ENCODE measurements at regions not wholly inside any gene's neighbourhood (a gene's known extent, or its start where the extent isn't known, plus 50 kb on each side); places are given as distances from the start of the nearest gene placed in this dataset.

GRCh38 chr14:81709681-81710080 lies 176.0 kb upstream of the SEL1L start:
- ATAC-seq, result no peak
- no peaks in the 10 kb centered on the region for H3K36me3 Mint-ChIP-seq
- POLR2A ChIA-PET, result no interaction called here
- Histone ChIP-seq H3K27me3 (ENCODE audit: control insufficient read depth in 2 of 2, insufficient read depth in 2 of 2, low read length in 2 of 2) (no peaks in the 10 kb centered on the region), H3K4me1 (ENCODE audit: control insufficient read depth in 2 of 2, insufficient read depth in 2 of 2, low read length in 2 of 2) (no peaks in the 10 kb centered on the region), H3K36me3 (ENCODE audit: control insufficient read depth in 2 of 3, insufficient read depth in 3 of 3, low read length in 3 of 3) (no peaks in the 10 kb centered on the region), H3K27ac (ENCODE audit: low read depth, low read length) (no peak overlapping the region), H3K9me3 (ENCODE audit: control insufficient read depth in 2 of 3, low read length in 3 of 3) (no peaks in the 10 kb centered on the region), H3K4me3 (ENCODE audit: low read length) (no peak overlapping the region)
- CTCF ChIA-PET, result no interaction called here
- H3K4me3 Mint-ChIP-seq, result no peak overlapping the region
- H3K27ac Mint-ChIP-seq, result no peak overlapping the region
- H3K9me3 Mint-ChIP-seq, result peaks cover 0 to 28% (median 6%) of the 10 kb centered on the region in 11 donors
- DNase-seq, result no peak
- H3K27me3 Mint-ChIP-seq, result peaks cover 0 to 19% (median 3%) of the 10 kb centered on the region in 5 donors
- intact Hi-C loops (cut with micrococcal nuclease), result no loop called here
- no peaks in the 10 kb centered on the region for H3K4me1 Mint-ChIP-seq

DNA sequence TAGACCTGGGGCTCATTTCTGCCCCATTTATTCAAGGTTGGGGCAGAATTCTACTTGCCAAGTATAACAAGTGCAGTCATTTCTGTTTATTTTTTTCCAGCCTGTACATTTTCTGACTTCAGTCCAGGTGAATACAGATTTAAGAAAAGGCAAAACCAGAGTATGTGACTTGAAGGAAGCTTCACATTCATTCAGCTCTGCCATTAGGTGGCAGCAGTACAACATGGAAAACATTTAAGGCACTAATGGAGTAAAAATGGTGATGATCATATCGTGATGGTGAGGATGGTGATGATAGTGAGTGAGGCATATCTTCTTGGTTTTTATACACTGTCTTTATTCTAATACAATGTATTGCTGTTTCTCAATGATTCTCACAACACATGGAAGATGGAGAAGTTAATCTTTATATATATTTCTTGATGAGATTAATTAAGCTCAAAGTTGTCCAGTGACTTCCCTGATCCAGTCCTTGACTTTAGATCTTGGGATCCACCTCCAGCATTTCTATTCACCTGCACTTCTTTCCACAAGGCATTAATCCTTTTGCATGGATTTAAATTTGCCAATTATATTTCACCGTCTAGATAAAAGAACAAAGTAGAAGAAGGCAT lies 176.7 kb upstream of the SEL1L start:
- Mint-ChIP-seq H3K4me3 (no peak overlapping the region), H3K4me1 (no peaks in the 10 kb centered on the region), H3K36me3 (no peaks in the 10 kb centered on the region), H3K27me3 (peaks cover 0 to 19% (median 3%) of the 10 kb centered on the region in 5 donors), H3K9me3 (peaks cover 0 to 22% (median 6%) of the 10 kb centered on the region in 11 donors), H3K27ac (no peak overlapping the region)
- no peaks in the 10 kb centered on the region for H3K4me1 ChIP-seq (ENCODE audit: control insufficient read depth in 2 of 2, insufficient read depth in 2 of 2, low read length in 2 of 2)
- no peak overlapping the region for H3K27ac ChIP-seq (ENCODE audit: low read depth, low read length)
- no peaks in the 10 kb centered on the region for H3K36me3 ChIP-seq (ENCODE audit: control insufficient read depth in 2 of 3, insufficient read depth in 3 of 3, low read length in 3 of 3)
- ChIA-PET POLR2A (interaction anchor here (0.6 kb wide), 1 partner anchor 1153 kb away, joined by 4 read pairs; no protein-coding TSS in a partner anchor), CTCF (no interaction called here)
- intact Hi-C loops (cut with micrococcal nuclease), result no loop called here
- ATAC-seq (no peak), DNase-seq (no peak)
- no peak overlapping the region for H3K4me3 ChIP-seq (ENCODE audit: low read length)
- H3K9me3 ChIP-seq (ENCODE audit: control insufficient read depth in 2 of 3, low read length in 3 of 3), result no peaks in the 10 kb centered on the region
- H3K27me3 ChIP-seq (ENCODE audit: control insufficient read depth in 2 of 2, insufficient read depth in 2 of 2, low read length in 2 of 2), result no peaks in the 10 kb centered on the region

DNA sequence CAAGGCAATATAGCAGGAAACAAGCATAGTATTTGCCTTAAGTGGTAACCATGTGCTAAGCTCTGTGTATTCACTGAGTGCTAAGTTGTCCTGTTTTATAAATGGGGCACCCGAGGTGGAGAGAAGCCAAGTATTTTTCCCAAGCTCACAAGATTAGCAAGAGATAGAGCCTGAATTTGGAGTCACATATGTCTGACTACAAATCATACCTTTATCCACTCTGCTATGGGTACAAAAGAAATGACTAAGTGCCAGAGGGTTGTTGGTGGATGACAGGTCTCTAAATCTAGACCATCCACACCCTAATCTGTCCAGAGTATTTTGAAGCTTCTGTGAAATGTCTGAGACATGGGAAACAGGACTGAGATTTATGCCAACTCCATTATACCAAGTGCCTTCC lies 182.1 kb upstream of the SEL1L start:
- ATAC-seq, result no peak
- no peak overlapping the region for H3K4me3 Mint-ChIP-seq
- H3K36me3 ChIP-seq (ENCODE audit: control insufficient read depth in 2 of 3, insufficient read depth in 3 of 3, low read length in 3 of 3), result no peaks in the 10 kb centered on the region
- no peaks in the 10 kb centered on the region for H3K27me3 ChIP-seq (ENCODE audit: control insufficient read depth in 2 of 2, insufficient read depth in 2 of 2, low read length in 2 of 2)
- no peaks in the 10 kb centered on the region for H3K9me3 ChIP-seq (ENCODE audit: control insufficient read depth in 2 of 3, low read length in 3 of 3)
- CTCF ChIA-PET, result no interaction called here
- intact Hi-C loops (cut with micrococcal nuclease), result no loop called here
- peaks cover 0 to 14% (median 3%) of the 10 kb centered on the region in 11 donors for H3K9me3 Mint-ChIP-seq
- H3K4me1 ChIP-seq (ENCODE audit: control insufficient read depth in 2 of 2, insufficient read depth in 2 of 2, low read length in 2 of 2), result no peaks in the 10 kb centered on the region
- H3K27me3 Mint-ChIP-seq, result peaks cover 0 to 8% (median 5%) of the 10 kb centered on the region in 5 donors
- no peaks in the 10 kb centered on the region for H3K36me3 Mint-ChIP-seq
- H3K4me1 Mint-ChIP-seq, result no peaks in the 10 kb centered on the region
- no peak overlapping the region for H3K4me3 ChIP-seq (ENCODE audit: low read length)
- POLR2A ChIA-PET, result no interaction called here
- H3K27ac ChIP-seq (ENCODE audit: low read depth, low read length), result no peak overlapping the region
- DNase-seq, result no peak
- H3K27ac Mint-ChIP-seq, result no peak overlapping the region

- H3K36me3 Mint-ChIP-seq, result no peaks in the 10 kb centered on the region
- H3K27me3 ChIP-seq (ENCODE audit: control insufficient read depth in 2 of 2, insufficient read depth in 2 of 2, low read length in 2 of 2), result no peaks in the 10 kb centered on the region
- H3K36me3 ChIP-seq (ENCODE audit: control insufficient read depth in 2 of 3, insufficient read depth in 3 of 3, low read length in 3 of 3), result no peaks in the 10 kb centered on the region
- H3K4me3 ChIP-seq (ENCODE audit: low read length), result no peak overlapping the region
- peaks cover 0 to 12% (median 3%) of the 10 kb centered on the region in 11 donors for H3K9me3 Mint-ChIP-seq
- no peak overlapping the region for H3K27ac Mint-ChIP-seq
- no peaks in the 10 kb centered on the region for H3K4me1 ChIP-seq (ENCODE audit: control insufficient read depth in 2 of 2, insufficient read depth in 2 of 2, low read length in 2 of 2)
- ATAC-seq (no peak), DNase-seq (no peak)
- H3K4me3 Mint-ChIP-seq, result no peak overlapping the region
- POLR2A ChIA-PET, result no interaction called here
- H3K9me3 ChIP-seq (ENCODE audit: control insufficient read depth in 2 of 3, low read length in 3 of 3), result no peaks in the 10 kb centered on the region
- CTCF ChIA-PET, result no interaction called here
- H3K27ac ChIP-seq (ENCODE audit: low read depth, low read length), result no peak overlapping the region
- peaks cover 0 to 8% (median 5%) of the 10 kb centered on the region in 5 donors for H3K27me3 Mint-ChIP-seq
- H3K4me1 Mint-ChIP-seq, result no peaks in the 10 kb centered on the region
- intact Hi-C loops (cut with micrococcal nuclease), result no loop called here
Observed at GRCh38 chr14:81716953-81717352, 183.3 kb upstream of the SEL1L start.

DNA sequence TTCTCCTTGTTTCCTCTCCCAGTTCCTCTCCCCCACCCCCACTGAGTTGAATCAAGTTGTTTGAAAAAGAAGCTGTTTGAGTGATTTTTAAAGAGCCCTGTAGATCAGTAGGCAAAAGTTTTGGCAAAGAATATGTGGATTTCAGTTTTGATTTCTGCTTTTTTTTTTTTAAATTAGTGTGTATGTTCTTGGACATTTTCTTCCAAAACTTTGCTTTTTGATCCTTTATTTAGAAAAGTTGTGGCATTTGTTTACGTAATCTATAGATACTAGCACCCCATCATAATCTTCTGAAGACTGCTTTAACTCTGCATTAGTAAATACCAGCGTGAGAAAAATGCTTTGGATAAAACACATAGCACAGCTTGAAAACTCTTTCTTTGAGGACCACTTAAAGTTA lies 190.3 kb upstream of the SEL1L start:
- DNase-seq (no peak), ATAC-seq (no peak)
- Histone ChIP-seq H3K4me1 (ENCODE audit: control insufficient read depth in 2 of 2, insufficient read depth in 2 of 2, low read length in 2 of 2) (no peaks in the 10 kb centered on the region), H3K9me3 (ENCODE audit: control insufficient read depth in 2 of 3, low read length in 3 of 3) (no peaks in the 10 kb centered on the region), H3K36me3 (ENCODE audit: control insufficient read depth in 2 of 3, insufficient read depth in 3 of 3, low read length in 3 of 3) (no peaks in the 10 kb centered on the region), H3K27ac (ENCODE audit: low read depth, low read length) (no peak overlapping the region), H3K27me3 (ENCODE audit: control insufficient read depth in 2 of 2, insufficient read depth in 2 of 2, low read length in 2 of 2) (no peaks in the 10 kb centered on the region), H3K4me3 (ENCODE audit: low read length) (no peak overlapping the region)
- no peaks in the 10 kb centered on the region for H3K36me3 Mint-ChIP-seq
- peaks cover 0 to 5% (median 0%) of the 10 kb centered on the region in 5 donors for H3K27me3 Mint-ChIP-seq
- no peak overlapping the region for H3K4me3 Mint-ChIP-seq
- POLR2A ChIA-PET, result no interaction called here
- no peaks in the 10 kb centered on the region for H3K4me1 Mint-ChIP-seq
- intact Hi-C loops (cut with micrococcal nuclease), result no loop called here
- CTCF ChIA-PET, result no interaction called here
- H3K27ac Mint-ChIP-seq, result no peak overlapping the region
- peaks cover 0 to 8% (median 0%) of the 10 kb centered on the region in 11 donors for H3K9me3 Mint-ChIP-seq

GRCh38 chr14:81727218-81727617 lies 193.6 kb upstream of the SEL1L start:
- Histone ChIP-seq H3K4me3 (ENCODE audit: low read length) (no peak overlapping the region), H3K27me3 (ENCODE audit: control insufficient read depth in 2 of 2, insufficient read depth in 2 of 2, low read length in 2 of 2) (no peaks in the 10 kb centered on the region), H3K4me1 (ENCODE audit: control insufficient read depth in 2 of 2, insufficient read depth in 2 of 2, low read length in 2 of 2) (no peaks in the 10 kb centered on the region), H3K9me3 (ENCODE audit: control insufficient read depth in 2 of 3, low read length in 3 of 3) (no peaks in the 10 kb centered on the region), H3K27ac (ENCODE audit: low read depth, low read length) (no peak overlapping the region), H3K36me3 (ENCODE audit: control insufficient read depth in 2 of 3, insufficient read depth in 3 of 3, low read length in 3 of 3) (no peaks in the 10 kb centered on the region)
- no peak for ATAC-seq
- ChIA-PET CTCF (no interaction called here), POLR2A (no interaction called here)
- peaks cover 0 to 8% (median 2%) of the 10 kb centered on the region in 11 donors for H3K9me3 Mint-ChIP-seq
- no peak overlapping the region for H3K4me3 Mint-ChIP-seq
- no peak for DNase-seq
- no peaks in the 10 kb centered on the region for H3K36me3 Mint-ChIP-seq
- H3K27me3 Mint-ChIP-seq, result peaks cover 0 to 11% (median 0%) of the 10 kb centered on the region in 5 donors
- no peaks in the 10 kb centered on the region for H3K4me1 Mint-ChIP-seq
- intact Hi-C loops (cut with micrococcal nuclease), result no loop called here
- H3K27ac Mint-ChIP-seq, result no peak overlapping the region

DNA sequence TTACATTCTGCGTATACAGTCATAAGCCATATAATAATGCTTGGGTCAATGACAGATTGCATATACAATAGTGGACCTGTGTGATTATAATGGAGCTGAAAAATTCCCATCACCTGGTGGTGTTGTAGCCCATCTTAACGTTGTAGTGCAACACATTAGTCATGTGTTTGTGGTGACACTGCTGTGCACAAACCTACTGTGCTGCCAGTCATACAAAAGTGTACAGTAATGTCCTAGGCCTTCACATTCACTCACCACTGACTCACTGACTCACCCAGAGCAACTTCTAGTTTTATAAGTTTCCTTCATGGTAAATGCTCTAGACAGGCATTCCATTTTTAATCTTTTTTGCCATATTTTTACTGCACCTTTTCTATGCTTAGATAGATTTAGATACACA lies 194.8 kb upstream of the SEL1L start:
- Histone ChIP-seq H3K4me1 (ENCODE audit: control insufficient read depth in 2 of 2, insufficient read depth in 2 of 2, low read length in 2 of 2) (no peaks in the 10 kb centered on the region), H3K9me3 (ENCODE audit: control insufficient read depth in 2 of 3, low read length in 3 of 3) (no peaks in the 10 kb centered on the region), H3K36me3 (ENCODE audit: control insufficient read depth in 2 of 3, insufficient read depth in 3 of 3, low read length in 3 of 3) (no peaks in the 10 kb centered on the region), H3K27ac (ENCODE audit: low read depth, low read length) (no peak overlapping the region), H3K4me3 (ENCODE audit: low read length) (no peak overlapping the region), H3K27me3 (ENCODE audit: control insufficient read depth in 2 of 2, insufficient read depth in 2 of 2, low read length in 2 of 2) (no peaks in the 10 kb centered on the region)
- Mint-ChIP-seq H3K4me1 (no peaks in the 10 kb centered on the region), H3K27me3 (peaks cover 0 to 11% (median 0%) of the 10 kb centered on the region in 5 donors), H3K36me3 (no peaks in the 10 kb centered on the region), H3K4me3 (no peak overlapping the region), H3K9me3 (peaks cover 0 to 3% (median 0%) of the 10 kb centered on the region in 11 donors), H3K27ac (no peak overlapping the region)
- intact Hi-C loops (cut with micrococcal nuclease), result no loop called here
- no peak for ATAC-seq
- CTCF ChIA-PET, result no interaction called here
- POLR2A ChIA-PET, result no interaction called here
- DNase-seq, result no peak

All from naive thymus-derived CD4-positive, alpha-beta T cell (primary cell).